Astrocyte of the hippocampus (primary cell): ENCODE measurements at regions not wholly inside any gene's neighbourhood (a gene's known extent, or its start where the extent isn't known, plus 50 kb on each side); places are given as distances from the start of the nearest gene placed in this dataset.
"Not testable (repeated sequence)": the region's sequence is repeated elsewhere in the genome, so short reads cannot be mapped to it uniquely, and the experiment has no call there.

Source experiments
- DNase-seq: peaks from one replicate; pipeline ENCODE4 v3.0.0; 2011; ENCODE audit warnings: low read depth, low spot score

DNA sequence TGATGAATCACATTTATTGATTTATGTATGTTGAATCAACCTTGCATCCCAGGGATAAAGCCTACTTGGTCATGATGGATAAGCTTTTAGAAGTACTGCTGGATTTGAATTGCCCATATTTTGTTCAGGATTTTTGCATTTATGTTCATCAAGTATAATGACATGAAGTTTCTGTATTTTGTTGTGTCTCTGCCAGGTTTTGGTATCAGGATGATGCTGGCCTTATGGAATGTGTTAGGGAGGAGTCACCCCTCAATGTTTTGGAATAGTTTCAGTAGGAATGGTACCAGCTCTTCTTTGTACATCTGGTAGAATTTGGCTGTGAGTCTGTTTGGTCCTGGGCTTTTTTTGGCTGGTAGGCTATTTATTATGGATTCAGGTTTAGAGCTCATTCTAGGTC is 1643.1 kb upstream of the B3GALT2 start:
- DNase-seq, result peak; percentile 7

DNA sequence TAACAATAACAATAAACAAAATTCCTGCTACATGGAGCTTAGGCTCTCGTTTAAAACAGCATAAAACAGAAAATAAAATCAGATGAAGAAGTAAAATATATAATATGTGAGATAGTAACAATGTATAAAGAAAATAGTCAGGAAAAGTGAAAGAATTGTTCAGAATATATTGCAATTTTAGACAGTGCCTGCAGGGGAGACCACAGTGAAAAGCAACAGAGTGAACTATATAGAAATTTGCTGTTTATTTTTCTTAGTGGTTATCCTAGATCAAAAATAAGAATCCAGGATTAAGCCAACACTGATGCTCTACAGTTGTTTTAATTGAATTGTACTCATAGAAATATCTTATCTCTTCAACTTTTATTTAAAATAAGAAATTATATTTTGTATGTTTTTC is 1639.0 kb upstream of the B3GALT2 start:
- no peak for DNase-seq

DNA sequence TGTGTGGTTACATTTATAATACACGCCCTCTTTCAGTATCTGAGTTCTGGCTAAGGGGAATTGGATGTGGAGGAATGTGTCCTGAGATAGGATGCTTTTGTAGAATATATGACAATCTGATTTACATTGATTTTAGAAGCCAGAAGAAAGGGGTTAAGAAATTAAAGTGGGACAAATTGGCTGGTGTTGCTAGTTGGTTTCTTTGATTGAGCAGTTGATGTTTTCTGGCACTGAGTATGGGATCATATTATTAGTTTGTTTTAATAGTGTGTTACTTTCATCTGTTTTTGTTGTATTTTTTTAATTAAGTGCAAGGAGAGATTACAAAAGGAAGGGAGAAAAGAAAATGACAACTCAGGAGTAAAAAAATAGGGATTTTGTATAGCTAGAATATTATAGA is 1634.7 kb upstream of the B3GALT2 start:
- DNase-seq, result no peak

DNA sequence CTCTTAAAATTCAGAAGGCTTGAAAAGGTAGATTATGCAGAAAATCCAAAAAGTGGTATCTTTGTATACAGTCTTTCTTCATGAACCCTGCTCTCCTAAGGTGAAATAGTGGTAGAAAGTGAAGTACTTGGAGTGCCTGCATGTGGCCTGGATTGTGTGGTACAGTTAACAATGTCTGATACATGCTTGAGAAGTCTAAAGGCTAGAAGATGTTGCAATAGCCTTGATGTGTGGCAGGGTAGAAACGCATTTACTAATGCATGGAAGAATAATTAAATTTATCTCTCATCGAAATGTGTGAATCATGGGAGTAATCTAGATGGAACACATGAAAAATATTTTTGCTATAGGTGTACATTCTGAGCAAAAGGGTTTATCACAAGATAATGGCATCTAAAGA is 1632.3 kb upstream of the B3GALT2 start:
- DNase-seq, result no peak

DNA sequence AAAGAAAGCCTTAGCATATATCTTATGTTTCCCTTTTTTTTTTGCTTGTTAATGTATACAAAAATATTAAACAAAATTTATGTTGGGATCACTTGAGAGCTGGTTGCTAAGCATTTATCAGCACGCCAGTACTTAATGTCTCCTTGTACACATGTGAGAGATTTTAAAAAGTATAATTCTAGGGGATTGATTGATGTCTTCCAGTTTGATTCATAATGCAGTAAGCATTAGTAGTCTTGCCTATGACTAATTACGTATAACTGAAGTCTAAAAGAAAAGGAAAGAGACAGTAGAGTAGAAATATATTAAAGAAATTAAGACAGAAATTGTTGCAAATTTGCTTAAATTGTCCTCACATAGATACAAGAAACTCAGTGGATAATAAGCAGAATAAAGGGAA is 1630.4 kb upstream of the B3GALT2 start:
- DNase-seq, result no peak

DNA sequence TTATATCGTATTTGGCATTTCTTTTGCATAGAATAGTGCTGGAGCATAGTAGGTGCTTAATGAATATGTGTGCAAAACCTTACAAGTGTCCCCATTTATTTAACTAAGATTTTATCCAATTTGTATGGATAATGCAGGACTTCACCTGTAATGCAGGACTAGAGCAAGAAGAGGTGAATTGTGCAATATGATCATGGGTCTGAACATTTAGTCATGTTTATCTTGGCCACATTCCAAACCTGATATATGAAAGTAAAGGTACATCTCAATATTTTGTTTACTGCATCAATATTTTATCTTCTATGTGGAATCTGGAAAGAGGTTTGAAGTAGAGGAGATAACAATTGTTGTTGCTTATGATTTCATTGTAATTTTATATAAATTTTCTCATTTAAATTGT is 1626.7 kb upstream of the B3GALT2 start:
- no peak for DNase-seq

DNA sequence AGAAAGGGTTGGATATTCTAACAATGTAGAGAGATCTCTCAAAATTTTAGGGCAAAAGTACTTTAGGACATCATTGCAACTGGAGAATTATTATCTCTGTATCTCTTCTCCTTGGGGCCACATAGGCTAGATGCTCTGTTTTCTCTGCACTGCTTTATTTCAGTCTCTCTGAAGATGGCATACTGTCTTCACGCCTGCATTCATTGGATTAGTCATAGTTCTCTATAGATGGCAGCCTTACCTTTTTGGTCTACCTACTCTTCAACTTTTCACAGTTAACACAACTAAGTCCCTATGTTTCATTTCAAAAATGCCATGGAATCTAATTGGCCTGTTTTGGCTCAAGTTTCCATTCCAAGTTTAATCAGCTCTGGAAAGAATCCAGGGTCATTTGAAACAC is 1623.3 kb upstream of the B3GALT2 start:
- no peak for DNase-seq

DNA sequence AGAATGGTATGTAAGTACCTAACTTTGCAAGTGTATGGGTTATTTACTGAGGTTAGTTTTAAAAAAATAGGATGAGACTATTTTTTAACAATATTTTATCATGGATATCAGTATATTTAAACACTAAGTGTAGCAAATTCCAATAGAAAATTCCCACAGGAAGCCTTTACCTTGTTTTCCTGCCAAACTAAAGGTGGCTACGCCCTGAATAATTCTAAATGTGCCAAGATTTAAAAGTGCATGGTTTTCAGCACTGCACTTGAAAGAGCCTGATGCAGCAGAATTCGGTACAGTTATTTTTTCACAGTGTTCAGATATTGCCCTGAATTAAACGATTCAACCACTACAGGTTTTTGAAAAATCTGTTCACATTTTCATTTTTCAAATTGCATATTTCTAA is 1622.8 kb upstream of the B3GALT2 start:
- DNase-seq, result no peak

DNA sequence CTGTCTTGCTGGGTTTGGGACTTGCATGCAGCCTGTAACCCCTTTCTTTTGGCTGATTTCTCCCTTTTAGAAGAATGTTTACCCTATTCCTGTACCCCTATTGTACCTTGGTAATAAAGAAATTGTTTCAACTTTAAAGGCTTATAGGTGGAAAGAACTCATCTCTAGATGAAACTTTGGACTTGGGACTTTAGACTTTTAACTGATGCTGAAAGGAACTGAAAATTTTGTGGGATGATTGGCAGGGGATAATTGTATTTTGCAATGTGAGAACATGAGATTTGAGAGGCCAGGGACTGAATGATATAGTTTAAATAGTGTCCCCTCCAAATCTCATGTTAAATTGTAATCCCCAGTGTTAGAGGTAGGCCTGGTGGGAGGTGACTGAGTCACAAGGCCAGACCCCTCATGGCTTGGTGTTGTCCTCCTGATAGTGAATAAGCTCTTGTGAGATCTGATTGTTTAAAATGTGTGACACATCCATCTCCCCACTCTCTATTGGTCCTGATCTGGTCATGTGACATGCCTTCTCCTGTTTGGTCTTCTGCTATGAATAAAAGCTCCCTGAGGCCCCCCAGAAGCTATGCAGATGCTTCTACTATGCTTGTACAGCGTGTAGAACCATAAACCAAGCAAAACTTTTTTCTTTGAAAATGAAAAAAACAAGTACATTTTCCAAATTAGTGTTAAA is 1621.3 kb upstream of the B3GALT2 start:
- DNase-seq, result no peak

DNA sequence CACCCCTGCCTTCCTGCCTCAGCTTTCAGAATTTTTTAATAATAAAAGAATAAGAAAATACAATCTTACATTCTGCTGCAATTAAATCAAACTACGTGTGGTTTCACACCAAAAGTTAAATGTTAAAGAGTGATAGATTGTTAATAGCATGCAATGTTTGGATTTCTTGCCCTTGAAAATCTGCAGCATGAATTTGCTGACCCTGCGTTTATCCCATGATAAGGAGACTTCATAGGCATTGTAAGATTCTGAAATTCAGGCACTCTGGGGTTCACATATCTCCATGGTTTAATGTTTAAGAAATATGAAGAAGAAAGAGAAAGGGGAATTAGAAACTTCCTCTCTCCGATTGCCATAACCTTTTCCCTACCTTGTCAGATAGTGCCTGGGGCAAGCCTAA is 1616.2 kb upstream of the B3GALT2 start:
- DNase-seq, result no peak

DNA sequence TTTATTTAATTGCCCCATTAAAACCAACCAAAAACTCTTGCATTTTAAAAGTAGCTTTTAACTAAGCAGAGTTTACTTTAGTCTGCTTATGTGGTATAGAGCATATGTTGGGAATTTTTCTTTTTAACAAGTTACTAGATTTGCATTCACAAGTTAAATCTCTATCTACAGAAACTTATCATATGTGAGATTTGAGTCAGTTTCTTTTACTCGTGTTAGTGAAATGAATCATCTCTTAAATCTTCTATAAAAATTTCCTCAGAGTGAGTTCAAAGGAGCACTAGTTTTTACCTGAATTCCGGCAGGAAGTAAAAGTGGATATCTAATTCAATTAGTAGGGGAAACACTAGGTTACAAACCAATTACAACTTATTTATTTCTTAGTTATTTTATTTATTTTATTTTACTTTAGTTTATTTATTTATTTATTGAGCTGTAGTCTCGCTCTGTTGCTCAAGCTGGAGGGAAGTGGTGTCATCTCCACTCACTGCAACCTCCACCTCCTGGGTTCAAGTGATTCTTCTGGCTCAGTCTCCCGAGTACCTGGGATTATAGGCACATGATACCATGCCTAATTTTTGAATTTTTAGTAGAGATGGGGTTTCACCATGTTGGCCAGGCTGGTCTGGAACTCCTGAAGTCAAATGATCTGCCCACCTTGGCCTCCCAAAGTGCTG is 1609.6 kb upstream of the B3GALT2 start:
- no peak for DNase-seq

DNA sequence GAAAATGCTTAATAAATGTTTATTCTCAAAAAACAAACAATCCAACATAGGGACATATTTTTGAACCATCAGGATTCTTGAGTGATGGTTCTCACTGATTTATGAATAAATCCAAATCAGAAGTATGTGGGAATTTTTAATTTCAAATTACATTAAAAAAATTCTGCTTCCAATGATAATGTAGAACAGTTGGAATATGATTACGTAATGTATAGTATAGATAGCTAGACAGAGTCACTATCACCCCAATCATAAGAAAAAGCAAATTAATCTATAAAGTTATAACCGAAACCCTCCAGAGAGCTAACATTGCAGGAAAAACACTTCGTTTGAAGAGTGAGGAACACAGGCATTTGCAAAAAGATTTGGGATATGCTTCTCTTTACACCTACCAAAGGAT is 1600.6 kb upstream of the B3GALT2 start:
- DNase-seq, result no peak

DNA sequence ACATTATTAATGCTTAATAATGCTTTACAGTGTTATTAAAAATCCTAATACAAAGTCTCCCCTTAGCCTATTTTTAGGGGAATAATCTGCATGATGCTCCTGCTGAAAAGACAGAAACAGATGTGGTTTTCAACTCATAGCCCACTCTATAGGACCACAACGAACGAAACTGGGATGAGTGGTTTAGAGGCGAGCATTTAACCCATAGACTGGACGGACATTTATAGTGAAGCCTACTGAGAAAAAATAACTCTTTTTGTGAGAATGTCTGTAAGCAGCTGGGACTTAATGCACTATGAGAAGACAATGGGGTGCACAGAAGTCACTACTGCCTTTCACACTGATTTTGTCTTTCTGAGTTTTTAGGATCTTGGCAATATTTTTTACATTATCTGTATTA is 1599.6 kb upstream of the B3GALT2 start:
- no peak for DNase-seq

DNA sequence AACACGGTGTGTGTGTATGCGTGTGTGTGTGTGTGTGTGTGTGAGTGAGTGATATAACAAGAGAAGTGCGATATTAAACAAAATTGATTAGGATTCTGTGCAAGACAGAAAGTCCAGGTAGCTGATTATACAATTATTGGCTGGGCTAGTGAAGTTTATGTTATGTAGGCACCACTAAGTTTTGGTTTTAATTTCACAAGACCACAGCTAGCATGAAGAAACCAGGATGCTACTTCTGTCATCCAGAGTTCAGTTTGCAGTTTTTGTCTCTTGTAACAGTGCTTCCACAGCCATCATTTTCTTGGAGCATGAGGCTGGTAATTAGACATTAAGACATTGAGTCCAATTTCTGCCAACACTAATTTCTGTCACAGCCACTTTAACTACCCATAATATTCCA is 1590.2 kb upstream of the B3GALT2 start:
- no peak for DNase-seq

DNA sequence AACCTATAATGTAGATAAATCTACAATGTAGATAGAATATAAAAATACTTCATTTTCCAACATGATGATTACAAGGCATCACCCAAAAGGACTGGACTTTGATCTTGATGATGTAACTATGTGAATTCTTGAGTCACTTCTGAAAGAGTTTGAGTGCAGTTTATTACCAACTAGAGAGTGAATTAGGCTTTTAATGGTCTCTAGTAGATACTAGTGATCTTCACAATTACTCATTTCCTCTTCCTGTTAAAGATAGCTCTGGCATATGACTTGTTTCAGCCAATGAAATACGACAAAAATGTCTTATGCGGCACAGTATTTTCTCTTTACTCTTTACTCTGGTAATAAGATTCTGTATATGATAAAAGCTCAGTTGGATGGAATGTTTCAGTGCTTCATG is 1588.1 kb upstream of the B3GALT2 start:
- no peak for DNase-seq

DNA sequence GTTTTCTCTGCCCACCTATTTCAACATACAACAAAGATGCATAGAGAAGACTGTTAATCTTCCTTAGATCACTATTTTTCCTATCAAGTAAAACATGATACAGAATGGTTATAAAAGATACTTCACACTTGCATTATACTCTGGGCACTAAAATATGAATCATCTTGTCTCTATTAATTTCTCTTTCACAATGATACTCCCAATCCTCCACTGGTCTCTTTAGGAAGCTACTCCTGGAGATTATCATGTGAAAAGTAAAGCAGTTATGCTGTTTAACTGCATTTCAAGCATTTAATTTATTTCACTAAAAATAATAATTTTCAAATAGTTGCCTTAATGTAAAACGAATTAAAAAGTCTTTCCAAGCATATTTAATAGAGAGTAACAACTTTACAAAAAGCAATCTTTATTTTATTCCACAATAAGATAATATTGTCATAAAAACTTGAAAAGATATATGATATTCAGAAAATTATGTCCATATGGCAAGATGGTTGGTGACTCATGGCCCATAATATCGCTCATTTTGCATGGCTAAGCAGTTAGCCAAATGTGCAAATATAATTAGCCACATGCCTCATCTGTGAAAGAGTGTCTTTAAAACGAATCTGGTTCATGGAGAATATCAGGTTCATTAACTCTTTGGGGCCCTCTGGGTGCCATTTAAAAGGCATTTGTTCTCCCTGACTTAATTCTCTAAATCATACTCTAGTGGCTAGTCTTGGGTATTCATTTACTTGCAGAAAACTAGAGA is 1569.0 kb upstream of the B3GALT2 start:
- DNase-seq, result no peak

DNA sequence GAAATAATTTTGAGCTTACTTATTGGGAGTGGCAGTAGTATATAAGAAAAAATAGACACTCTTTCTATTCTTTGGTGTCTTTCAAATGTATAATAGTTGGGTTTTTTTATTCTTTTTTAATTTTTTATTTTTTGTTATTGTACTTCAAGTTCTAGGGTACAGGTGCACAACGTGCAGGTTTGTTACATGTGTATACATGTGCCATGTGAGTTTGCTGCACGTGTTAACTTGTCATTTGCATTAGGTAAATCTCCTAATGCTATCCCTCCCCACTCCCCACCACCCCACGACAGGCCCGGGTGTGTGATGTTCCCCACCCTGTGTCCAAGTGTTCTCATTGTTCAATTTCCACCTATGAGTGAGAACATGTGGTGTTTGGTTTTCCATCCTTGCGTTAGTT is 1552.4 kb upstream of the B3GALT2 start:
- DNase-seq, result not testable (repeated sequence)

DNA sequence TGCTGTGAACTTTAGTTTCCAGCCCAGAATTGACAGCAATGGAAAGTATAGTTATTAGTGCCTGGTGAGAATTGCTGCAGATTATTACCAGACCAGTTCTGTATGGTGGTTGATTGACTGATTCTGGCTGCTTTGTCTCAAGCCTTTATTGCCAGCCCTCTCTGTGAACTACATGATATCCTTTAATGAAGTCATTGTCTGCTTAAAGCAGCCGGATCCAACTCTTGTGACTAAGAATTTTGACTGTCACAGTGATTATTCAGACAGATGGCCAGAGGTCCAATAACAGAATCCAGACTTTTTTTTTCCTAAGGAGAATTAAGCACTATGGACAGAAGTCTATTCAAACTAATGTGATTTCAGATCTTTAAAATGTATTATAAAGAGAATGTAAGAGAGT is 1548.6 kb upstream of the B3GALT2 start:
- no peak for DNase-seq

DNA sequence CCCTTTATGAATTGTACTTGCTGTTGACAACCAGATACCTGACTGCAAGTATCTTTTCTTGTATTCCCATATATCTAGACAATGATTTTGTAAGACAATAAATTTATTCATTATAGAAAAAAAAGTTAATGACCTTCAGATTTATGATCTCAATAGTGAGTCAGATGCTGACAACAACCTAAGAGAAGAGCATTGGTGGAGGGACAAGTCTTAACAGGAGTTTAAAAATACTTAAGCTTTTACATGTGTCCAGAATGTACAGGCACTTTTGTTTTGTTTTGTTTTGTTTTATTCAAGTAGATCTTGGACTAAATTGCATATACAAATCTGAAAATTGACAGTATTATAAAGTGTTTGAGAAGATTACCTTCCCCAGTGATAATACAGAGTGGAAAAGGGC is 1544.6 kb upstream of the B3GALT2 start:
- DNase-seq, result no peak

DNA sequence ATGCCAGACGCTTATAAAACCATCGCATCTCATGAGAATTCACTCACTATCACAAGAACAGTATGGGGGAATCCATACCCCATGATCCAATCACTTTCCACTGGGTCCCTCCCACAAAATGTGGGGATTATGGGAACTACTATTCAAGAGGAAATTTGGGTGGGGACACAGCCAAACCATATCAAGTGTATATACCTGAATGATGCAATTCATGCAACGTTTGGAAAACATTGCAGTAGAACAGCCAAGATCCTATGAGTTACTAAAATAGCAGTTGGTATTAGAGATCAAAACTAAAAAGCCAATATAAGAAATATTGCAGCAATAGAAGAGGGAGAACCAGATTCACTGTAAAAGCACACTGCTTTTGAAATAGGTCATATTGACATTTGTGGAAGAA is 1543.9 kb upstream of the B3GALT2 start:
- DNase-seq, result no peak

DNA sequence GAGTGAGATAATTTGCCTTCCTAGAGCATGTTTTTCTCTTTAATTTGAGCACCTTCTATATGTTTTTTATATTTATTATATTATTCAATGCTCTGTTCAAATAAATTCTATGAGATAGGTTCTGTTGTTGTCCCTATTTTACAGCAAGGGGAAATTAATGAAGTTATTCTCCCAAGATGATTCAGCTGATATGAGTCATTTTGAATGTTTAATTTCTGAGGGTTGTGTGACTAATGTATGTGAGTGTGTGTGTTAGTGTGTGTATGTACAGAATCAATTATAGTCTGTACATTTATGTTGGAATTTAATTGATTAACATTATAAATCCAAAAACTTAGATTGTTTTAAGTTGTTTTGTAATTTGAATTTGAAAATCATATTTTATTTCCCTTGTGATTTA is 1536.7 kb upstream of the B3GALT2 start:
- DNase-seq, result no peak

DNA sequence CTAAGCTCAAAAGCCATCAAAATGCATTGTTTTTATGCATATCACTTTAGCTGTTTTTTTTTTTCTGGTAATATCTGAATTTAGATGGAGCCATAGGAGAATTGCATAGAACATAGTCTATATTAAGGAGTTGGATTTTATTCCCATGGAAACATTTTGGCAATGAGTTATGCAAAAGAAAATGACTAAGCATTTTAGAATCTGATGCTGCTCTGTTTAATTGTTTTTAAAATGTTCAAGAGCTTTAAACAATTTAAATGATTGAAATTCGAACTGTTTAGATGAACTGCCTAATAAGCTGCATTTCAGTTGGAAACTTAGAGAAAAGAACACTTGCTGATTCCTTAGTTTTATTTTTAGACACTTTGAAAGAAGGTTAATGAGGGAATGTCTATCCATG is 1531.5 kb upstream of the B3GALT2 start:
- no peak for DNase-seq

DNA sequence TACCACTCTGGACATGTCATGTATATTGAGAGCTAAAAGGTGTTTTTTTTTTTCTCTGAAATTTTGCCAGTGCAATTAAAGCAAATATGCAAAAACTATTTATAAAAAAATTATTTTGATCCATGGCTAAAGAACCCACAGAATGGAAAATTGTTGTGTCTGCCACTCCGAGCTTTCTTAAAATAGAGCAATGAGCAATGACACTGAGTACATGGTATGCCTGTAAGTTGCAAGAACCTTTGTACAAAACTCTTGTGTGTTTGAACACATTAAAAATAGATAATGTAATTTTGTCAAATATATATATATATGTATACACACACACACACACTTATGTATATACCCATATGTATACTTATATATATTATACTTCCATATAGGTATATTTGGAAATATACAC is 1530.9 kb upstream of the B3GALT2 start:
- DNase-seq, result no peak
